ENCODE measurements at regions not wholly inside any gene's neighbourhood (a gene's known extent, or its start where the extent isn't known, plus 50 kb on each side); places are given as distances from the start of the nearest gene placed in this dataset.

DNA sequence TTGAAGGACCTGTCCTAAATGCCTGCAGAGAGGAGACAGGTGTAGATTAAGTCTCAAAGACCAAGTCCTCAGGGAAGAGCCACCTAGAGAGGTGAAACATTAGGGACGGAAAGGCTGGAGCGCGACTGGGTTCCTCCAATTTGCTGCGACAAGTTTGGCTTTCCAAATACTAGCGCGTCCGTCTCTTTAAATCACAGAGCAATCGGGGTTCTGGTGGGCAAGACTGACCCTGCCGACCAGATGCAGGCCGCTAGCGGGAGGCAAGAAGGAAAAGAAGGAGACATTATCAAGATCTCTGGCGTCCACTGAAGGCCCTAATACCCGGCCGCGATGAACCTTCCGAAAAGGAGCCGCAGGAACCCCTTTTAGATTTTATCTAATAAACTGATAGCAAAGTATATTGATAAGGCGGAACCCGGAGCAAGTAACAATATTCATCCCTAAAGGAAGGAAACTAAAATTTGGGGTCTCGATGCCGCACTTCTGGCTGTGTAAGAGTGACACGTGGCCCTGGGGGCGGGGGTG, 128.2 kb upstream of the C11orf58 start:
- TF ChIP-seq, protein P1, sequence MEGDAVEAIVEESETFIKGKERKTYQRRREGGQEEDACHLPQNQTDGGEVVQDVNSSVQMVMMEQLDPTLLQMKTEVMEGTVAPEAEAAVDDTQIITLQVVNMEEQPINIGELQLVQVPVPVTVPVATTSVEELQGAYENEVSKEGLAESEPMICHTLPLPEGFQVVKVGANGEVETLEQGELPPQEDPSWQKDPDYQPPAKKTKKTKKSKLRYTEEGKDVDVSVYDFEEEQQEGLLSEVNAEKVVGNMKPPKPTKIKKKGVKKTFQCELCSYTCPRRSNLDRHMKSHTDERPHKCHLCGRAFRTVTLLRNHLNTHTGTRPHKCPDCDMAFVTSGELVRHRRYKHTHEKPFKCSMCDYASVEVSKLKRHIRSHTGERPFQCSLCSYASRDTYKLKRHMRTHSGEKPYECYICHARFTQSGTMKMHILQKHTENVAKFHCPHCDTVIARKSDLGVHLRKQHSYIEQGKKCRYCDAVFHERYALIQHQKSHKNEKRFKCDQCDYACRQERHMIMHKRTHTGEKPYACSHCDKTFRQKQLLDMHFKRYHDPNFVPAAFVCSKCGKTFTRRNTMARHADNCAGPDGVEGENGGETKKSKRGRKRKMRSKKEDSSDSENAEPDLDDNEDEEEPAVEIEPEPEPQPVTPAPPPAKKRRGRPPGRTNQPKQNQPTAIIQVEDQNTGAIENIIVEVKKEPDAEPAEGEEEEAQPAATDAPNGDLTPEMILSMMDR (conservative IDR thresholded peaks at IDR 0.05): no peak
- no peak for TF ChIP-seq ZFX (IDR thresholded peaks at IDR 0.05)
- H3K27ac ChIP-seq: no peak overlapping the region

DNA sequence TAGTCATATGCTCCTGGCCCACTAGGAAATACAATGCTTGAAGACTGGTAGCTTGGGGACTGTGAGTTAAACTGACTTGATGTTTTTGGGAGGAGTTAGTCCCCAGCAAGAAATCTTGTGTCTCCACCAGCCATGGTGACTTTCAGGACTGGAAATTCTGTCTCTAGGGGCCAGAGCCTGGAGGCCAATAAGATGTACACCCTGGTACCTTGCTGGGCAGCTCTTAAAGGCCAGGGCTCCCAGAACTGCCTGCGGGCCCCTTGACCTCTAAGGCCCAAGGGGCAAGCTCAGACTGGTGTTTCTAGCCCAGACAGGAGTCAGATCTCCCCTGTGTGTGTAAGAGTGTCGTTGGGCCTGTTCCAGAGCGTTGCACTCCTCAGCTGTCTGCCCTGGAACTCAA, 128.7 kb upstream of the C11orf58 start:
- H3K27ac ChIP-seq: no peak overlapping the region
- TF ChIP-seq ZFX (IDR thresholded peaks at IDR 0.05): no peak
- TF ChIP-seq, protein P1 (conservative IDR thresholded peaks at IDR 0.05): no peak

DNA sequence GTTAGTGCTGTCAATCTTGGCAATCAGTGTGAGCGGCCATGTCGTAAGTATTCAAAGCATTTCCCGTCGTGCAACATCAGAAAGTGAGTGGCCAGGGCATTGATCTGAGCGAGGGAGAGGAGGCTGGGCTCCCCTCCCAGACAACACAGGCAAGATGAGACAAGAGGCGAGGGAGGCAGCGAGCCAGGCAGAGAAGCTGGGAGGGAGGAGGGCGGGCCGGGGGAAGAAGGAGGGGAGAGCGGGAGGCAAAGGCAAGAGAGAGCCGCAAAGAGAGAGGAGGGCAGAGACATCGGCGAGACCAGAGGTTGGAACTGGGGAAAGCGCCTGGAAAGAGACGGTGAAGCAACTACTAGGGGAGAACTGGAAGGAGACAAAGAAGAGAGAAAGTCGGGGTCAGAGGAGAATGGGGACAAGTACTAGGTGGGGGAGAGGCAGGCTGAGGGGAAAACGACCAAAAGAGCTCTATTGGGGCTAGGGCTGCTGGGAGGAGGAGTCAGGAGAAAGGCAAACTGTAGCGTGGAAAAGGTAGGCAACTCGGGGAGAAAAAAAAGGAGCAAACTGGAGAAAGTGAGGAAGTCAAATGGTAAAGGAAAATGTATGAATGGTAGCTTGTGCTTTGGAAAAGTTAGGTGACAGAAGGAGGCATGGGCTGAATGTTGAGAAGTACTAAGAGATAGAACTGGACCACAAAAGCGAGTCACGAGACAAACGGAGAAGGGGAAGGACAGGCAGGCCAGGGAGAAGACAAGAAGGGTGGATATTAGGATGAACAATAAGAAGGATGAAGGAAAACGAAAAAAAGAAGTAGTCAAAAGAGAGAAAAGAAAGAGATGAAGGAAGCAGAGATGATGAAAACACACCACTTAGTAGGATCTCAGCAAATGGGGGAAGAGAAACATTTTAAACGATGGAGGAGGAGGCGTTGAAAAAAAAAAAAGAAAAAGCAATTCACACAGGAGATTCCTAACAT, 130.5 kb upstream of the C11orf58 start:
- no peak overlapping the region for H3K27ac ChIP-seq

DNA sequence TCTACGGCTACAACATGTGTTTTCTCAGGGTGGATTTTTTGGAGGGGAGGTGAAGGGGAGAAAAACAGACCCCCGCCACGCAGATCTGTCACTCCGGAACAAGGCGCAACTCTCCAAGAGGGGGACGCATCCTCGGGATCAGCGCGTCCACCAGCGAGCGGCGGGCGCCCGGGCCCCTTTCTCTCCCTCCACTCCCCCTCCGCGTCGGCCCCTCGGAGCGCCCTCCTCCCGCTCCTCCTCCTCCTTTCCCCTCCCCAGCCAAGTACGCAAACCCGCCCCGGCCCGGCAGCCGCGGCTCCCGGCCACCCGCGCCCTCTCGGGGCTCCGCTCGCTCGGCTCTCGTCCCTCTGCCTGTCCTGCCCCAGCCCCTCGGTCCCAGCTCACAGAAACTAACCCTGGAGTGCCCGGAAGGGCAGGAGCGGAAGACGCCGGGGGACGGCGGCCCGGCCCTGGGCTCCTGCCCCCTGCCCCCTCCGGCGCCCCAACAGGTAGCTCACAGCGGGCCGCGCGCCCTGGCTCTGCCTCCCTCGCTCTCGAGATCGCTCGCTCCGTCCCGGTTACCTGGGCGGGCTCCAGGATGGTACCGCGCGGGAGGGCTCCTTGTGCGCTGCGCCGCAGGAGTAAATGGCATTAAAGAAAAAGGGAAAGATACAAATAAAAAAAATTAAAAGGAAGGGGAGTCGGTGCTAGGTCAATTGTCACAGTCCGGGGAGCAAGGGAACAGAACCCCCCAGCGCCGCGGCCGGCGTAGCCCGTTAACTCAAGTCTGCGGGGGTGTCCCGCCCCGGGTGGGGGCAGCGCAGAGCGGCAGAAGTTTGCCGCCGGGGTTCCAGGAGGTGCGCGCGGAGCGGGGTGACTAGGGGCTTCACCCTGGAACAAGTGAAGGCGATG, 131.4 kb upstream of the C11orf58 start:
- TF ChIP-seq, protein P1 (conservative IDR thresholded peaks at IDR 0.05): no peak
- TF ChIP-seq ZFX (IDR thresholded peaks at IDR 0.05): no peak
- no peak overlapping the region for H3K27ac ChIP-seq

More for the DNA sequence above, 130.5 kb upstream of the C11orf58 start:
- TF ChIP-seq, protein P1 (conservative IDR thresholded peaks at IDR 0.05): no peak
- no peak for TF ChIP-seq ZFX (IDR thresholded peaks at IDR 0.05)

DNA sequence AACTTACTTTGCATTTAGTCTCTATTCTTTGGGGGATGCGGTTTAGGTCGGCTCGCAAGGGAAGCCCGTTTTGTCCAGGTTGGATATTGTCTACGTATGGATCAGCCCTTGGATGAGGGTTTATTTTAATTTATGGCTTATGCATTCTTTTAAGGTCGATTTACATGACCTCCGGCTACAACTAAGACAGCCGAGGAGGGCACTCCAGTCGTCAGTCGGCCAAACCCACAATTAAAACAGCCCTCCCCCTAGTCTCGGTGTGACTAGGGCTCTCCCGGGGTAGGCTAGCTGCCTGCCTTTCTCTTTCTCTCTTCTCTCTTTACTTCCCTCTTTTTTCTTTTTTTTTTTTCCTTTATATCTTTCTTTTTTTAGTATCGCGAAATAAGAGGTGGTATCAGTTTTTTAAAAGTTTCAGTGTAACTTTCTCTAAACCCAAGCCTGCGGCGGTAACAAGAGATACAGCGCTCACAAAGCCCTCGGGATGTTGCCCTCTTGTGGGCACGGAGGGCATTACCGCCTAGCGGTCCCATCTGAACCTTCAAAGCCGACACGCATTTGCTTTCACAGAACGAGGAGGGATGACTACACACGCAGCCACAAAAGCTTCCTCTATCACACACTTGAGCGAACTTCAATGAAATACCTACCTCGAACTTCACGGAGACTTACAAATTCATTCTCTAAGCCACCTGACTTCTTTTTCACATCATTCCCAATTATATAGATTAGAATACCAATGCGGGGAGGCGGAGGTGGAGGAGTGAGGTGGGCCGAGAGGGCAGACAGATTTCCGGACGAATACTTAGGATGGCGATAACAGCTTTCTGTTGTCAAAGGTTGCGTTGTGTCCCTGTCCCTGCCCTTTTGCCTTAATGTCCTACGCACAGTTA, 132.3 kb upstream of the C11orf58 start:
- no peak for TF ChIP-seq ZFX (IDR thresholded peaks at IDR 0.05)
- TF ChIP-seq, protein P1 (conservative IDR thresholded peaks at IDR 0.05): peak; percentile 99
- H3K27ac ChIP-seq: no peak overlapping the region

DNA sequence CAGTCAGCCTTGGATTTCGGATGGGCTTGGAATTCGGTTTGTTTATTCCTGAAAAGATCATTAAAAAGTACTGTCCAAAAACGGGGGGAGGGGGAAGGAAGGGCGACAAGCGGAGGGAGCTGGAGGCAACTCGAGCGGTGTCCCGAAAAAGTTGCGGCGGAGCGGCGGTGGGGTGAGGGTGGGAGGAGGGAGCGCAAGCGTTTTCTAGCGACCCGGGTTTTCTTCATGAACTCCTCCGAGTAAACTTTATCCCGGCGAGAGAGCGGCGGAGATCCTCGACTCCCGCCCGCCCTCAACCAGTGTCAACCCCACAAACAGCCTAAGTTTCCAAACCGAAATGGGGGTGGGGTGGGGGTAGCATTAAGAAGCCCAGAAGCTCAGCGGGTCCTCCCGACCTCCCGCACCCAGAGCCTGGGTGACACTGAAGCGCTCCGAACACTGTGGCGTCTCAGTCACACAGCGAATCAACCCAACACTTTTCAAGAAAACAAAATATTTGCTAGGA, 133.0 kb upstream of the C11orf58 start:
- H3K27ac ChIP-seq: 0 out of 2 replicates have a peak overlapping the region, but pooled peaks have one; percentile 5
- TF ChIP-seq, protein P1 (conservative IDR thresholded peaks at IDR 0.05): no peak
- no peak for TF ChIP-seq ZFX (IDR thresholded peaks at IDR 0.05)
